Smooth muscle cell (in vitro differentiated cells): ENCODE measurements at regions not wholly inside any gene's neighbourhood (a gene's known extent, or its start where the extent isn't known, plus 50 kb on each side); places are given as distances from the start of the nearest gene placed in this dataset.

Experiments used
- DNase-seq: peaks from one replicate; lab custom pipeline; 2025; ENCODE audit not compliant: unreplicated experiment; lab: John Stamatoyannopoulos, UW
- H2AFZ ChIP-seq: fragments of 200-600 bp; sonication (generic); 2 replicates; pipeline ENCODE4 v1.6.0; 2016; ENCODE audit warnings: antibody characterized with exemption, low read depth, mild to moderate bottlenecking
- H3F3A ChIP-seq: fragments of 200-600 bp; sonication (generic); 2 replicates; pipeline ENCODE4 v1.6.0; 2017; ENCODE audit warnings: antibody characterized with exemption, low read depth
- H3K27ac ChIP-seq: fragments of 200-600 bp; sonication (generic); 2 replicates; pipeline ENCODE4 v1.5.1; 2016; ENCODE audit warnings: low read depth, mild to moderate bottlenecking
- H3K27me3 ChIP-seq: fragments of 200-600 bp; sonication (generic); 2 replicates; pipeline ENCODE4 v1.6.1; 2016; ENCODE audit warnings: low read depth, mild to moderate bottlenecking
- H3K36me3 ChIP-seq: fragments of 200-600 bp; sonication (generic); 2 replicates; pipeline ENCODE4 v1.5.1; 2016; ENCODE audit warnings: low read depth
- H3K4me1 ChIP-seq: fragments of 200-600 bp; sonication (generic); 2 replicates; pipeline ENCODE4 v1.5.1; 2016; ENCODE audit warnings: low read depth
- H3K4me2 ChIP-seq: fragments of 200-600 bp; sonication (generic); 2 replicates; pipeline ENCODE4 v1.6.0; 2016; ENCODE audit warnings: mild to moderate bottlenecking
- H3K4me3 ChIP-seq: fragments of 200-600 bp; sonication (generic); 2 replicates; pipeline ENCODE4 v1.5.1; 2016; ENCODE audit warnings: mild to moderate bottlenecking
- H3K79me2 ChIP-seq: fragments of 200-600 bp; sonication (generic); 2 replicates; pipeline ENCODE4 v1.6.0; 2016; ENCODE audit warnings: low read depth, mild to moderate bottlenecking
- H3K9ac ChIP-seq: fragments of 200-600 bp; sonication (generic); 2 replicates; pipeline ENCODE4 v1.6.0; 2016; ENCODE audit warnings: low read depth
- H3K9me3 ChIP-seq: fragments of 200-600 bp; sonication (generic); replicated peaks from 2 replicates; pipeline ENCODE4 v1.5.1; 2016; ENCODE audit warnings: low read depth
- H4K20me1 ChIP-seq: fragments of 200-600 bp; sonication (generic); 2 replicates; pipeline ENCODE4 v1.6.0; 2016; ENCODE audit warnings: low read depth
- CTCF ChIP-seq: fragments of 200-600 bp; sonication (generic); IDR thresholded peaks from 2 replicates; pipeline ENCODE4 v1.5.1; 2017; ENCODE audit warnings: borderline replicate concordance, mild to moderate bottlenecking, antibody characterized with exemption; ENCODE audit not compliant: insufficient read depth, poor library complexity, severe bottlenecking
- WGBS: methylation state at CpG from one replicate; pipeline ENCODE4 v1.1.7; 2016; ENCODE audit warnings: low lambda C conversion rate; 5-methylcytosine and 5-hydroxymethylcytosine counted together

- Histone ChIP-seq H3K27me3 (no peaks in the 10 kb centered on the region), H3K4me1 (no peaks in the 10 kb centered on the region), H3K9me3 (no peaks in the 10 kb centered on the region), H3K36me3 (no peaks in the 10 kb centered on the region), H3F3A (no peaks in the 10 kb centered on the region), H3K9ac (no peak overlapping the region), H3K4me2 (no peak overlapping the region), H4K20me1 (no peaks in the 10 kb centered on the region), H2AFZ (no peak overlapping the region), H3K27ac (no peak overlapping the region), H3K79me2 (no peaks in the 10 kb centered on the region), H3K4me3 (no peak overlapping the region)
- WGBS, result 91% methylated on average over 5 of the region's 5 CpGs
- DNase-seq, result no peak
- no peak for TF ChIP-seq CTCF
These were observed 140.9 kb upstream of the HMHB1 start for GRCh38 chr5:143671021-143671420.

GRCh38 chr5:143665866-143666265 lies 146.1 kb upstream of the HMHB1 start:
- no peaks in the 10 kb centered on the region for H4K20me1 ChIP-seq
- H3F3A ChIP-seq, result no peaks in the 10 kb centered on the region
- H3K4me2 ChIP-seq, result no peak overlapping the region
- no peaks in the 10 kb centered on the region for H3K4me1 ChIP-seq
- no peak overlapping the region for H3K9ac ChIP-seq
- no peaks in the 10 kb centered on the region for H3K27me3 ChIP-seq
- DNase-seq, result no peak
- 87% methylated on average over 4 of the region's 4 CpGs for WGBS
- H3K27ac ChIP-seq, result no peak overlapping the region
- no peaks in the 10 kb centered on the region for H3K36me3 ChIP-seq
- no peaks in the 10 kb centered on the region for H3K9me3 ChIP-seq
- no peak overlapping the region for H3K4me3 ChIP-seq
- no peak for TF ChIP-seq CTCF
- no peak overlapping the region for H2AFZ ChIP-seq
- H3K79me2 ChIP-seq, result no peaks in the 10 kb centered on the region

- no peaks in the 10 kb centered on the region for H3K27me3 ChIP-seq
- H3K9ac ChIP-seq, result no peak overlapping the region
- H4K20me1 ChIP-seq, result no peaks in the 10 kb centered on the region
- H3K4me1 ChIP-seq, result no peaks in the 10 kb centered on the region
- TF ChIP-seq CTCF, result no peak
- no peak overlapping the region for H3K4me3 ChIP-seq
- no peaks in the 10 kb centered on the region for H3K79me2 ChIP-seq
- DNase-seq, result no peak
- no peak overlapping the region for H3K4me2 ChIP-seq
- no peaks in the 10 kb centered on the region for H3K36me3 ChIP-seq
- no peak overlapping the region for H2AFZ ChIP-seq
- H3F3A ChIP-seq, result no peaks in the 10 kb centered on the region
- no peaks in the 10 kb centered on the region for H3K9me3 ChIP-seq
- WGBS, result 71% methylated on average over 2 of the region's 2 CpGs
- no peak overlapping the region for H3K27ac ChIP-seq
These were observed 147.3 kb upstream of the HMHB1 start for GRCh38 chr5:143664623-143665022.

- no peak overlapping the region for H3K4me2 ChIP-seq
- no peaks in the 10 kb centered on the region for H3K4me1 ChIP-seq
- H4K20me1 ChIP-seq, result no peaks in the 10 kb centered on the region
- no peaks in the 10 kb centered on the region for H3K36me3 ChIP-seq
- H2AFZ ChIP-seq, result no peak overlapping the region
- H3K4me3 ChIP-seq, result no peak overlapping the region
- H3K79me2 ChIP-seq, result no peaks in the 10 kb centered on the region
- no peak for TF ChIP-seq CTCF
- H3K9me3 ChIP-seq, result no peaks in the 10 kb centered on the region
- no peaks in the 10 kb centered on the region for H3K27me3 ChIP-seq
- 91% methylated on average over 2 of the region's 2 CpGs for WGBS
- H3F3A ChIP-seq, result no peaks in the 10 kb centered on the region
- H3K27ac ChIP-seq, result no peak overlapping the region
- H3K9ac ChIP-seq, result no peak overlapping the region
- no peak for DNase-seq
These were observed 148.1 kb upstream of the HMHB1 start for GRCh38 chr5:143663872-143664271.
